ENCODE measurements at regions not wholly inside any gene's neighbourhood (a gene's known extent, or its start where the extent isn't known, plus 50 kb on each side); places are given as distances from the start of the nearest gene placed in this dataset.

DNA sequence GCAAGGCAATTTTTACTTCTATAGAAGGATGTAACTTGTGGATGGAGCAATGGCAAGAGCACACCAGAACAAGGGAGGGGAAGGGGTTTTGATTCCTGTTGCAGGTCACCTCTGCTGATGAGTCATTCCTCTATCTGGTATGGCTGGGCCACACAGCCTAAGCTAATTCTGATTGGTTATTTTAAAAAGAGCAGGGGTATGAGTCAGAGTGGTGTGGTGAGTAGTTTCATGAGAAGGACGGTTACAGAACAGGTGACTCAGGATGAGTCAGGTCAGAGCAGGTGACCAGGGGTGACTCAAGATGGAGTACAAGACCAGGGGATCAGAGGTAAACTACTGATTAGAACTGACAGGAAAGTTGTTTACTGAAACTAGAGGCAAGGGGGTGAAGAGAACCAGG lies 231.9 kb upstream of the USP9Y start:
- TF ChIP-seq, protein P1, sequence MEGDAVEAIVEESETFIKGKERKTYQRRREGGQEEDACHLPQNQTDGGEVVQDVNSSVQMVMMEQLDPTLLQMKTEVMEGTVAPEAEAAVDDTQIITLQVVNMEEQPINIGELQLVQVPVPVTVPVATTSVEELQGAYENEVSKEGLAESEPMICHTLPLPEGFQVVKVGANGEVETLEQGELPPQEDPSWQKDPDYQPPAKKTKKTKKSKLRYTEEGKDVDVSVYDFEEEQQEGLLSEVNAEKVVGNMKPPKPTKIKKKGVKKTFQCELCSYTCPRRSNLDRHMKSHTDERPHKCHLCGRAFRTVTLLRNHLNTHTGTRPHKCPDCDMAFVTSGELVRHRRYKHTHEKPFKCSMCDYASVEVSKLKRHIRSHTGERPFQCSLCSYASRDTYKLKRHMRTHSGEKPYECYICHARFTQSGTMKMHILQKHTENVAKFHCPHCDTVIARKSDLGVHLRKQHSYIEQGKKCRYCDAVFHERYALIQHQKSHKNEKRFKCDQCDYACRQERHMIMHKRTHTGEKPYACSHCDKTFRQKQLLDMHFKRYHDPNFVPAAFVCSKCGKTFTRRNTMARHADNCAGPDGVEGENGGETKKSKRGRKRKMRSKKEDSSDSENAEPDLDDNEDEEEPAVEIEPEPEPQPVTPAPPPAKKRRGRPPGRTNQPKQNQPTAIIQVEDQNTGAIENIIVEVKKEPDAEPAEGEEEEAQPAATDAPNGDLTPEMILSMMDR (IDR thresholded peaks at IDR 0.05) = no peak
- TF ChIP-seq POLR2A (IDR thresholded peaks at IDR 0.05) (no peak), EP300 (IDR thresholded peaks at IDR 0.05; ENCODE audit: low read depth) (no peak), POLR2AphosphoS5 (IDR thresholded peaks at IDR 0.05) (no peak)

Measured in transverse colon (tissue), 4 donors.